Stimulated activated naive CD8-positive, alpha-beta T cell treated with anti-CD3 and anti-CD28 coated beads, Interleukin-15, Interleukin-2, amounts not matched to agents 100 ng/mL and 50 ng/mL, for 24 hours (primary cell): ENCODE measurements at regions not wholly inside any gene's neighbourhood (a gene's known extent, or its start where the extent isn't known, plus 50 kb on each side); places are given as distances from the start of the nearest gene placed in this dataset.

Experiments used
- H3K27ac Mint-ChIP-seq: one replicate; pipeline ENCODE4 v1.8.0; 2021; ENCODE audit warnings: mild to moderate bottlenecking, mixed read lengths
- H3K27me3 Mint-ChIP-seq: one replicate; pipeline ENCODE4 v1.8.0; 2021; ENCODE audit warnings: mixed read lengths
- H3K36me3 Mint-ChIP-seq: one replicate; pipeline ENCODE4 v1.8.0; 2021; ENCODE audit warnings: low read depth, mixed read lengths
- H3K4me1 Mint-ChIP-seq: one replicate; pipeline ENCODE4 v1.8.0; 2021; ENCODE audit warnings: low read depth, mixed read lengths
- H3K4me3 Mint-ChIP-seq: one replicate; pipeline ENCODE4 v1.8.0; 2021; ENCODE audit warnings: mild to moderate bottlenecking, mixed read lengths
- H3K9me3 Mint-ChIP-seq: one replicate; pipeline ENCODE4 v1.8.0; 2021; ENCODE audit warnings: mixed read lengths

DNA sequence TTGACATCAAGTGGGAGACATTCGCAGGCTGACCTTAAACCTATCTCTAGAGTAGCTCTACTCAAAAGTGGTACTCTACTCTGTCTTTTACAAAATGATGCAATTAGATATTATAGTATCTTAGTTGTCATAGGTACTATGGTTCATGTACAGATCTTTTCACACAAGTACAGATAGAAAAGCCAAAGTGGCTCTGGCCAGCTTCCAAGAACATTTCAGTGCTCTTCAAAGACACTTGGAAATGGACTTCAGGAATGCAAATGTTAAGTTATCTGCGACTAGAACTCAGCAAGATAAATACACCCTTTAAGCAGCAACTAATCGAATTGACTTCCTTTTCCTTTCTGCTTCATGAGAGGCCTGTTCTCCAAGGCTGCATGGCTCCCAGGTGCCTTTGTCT, 718.7 kb upstream of the FAM98A start:
- Mint-ChIP-seq H3K9me3 (no peaks in the 10 kb centered on the region), H3K4me1 (no peaks in the 10 kb centered on the region), H3K27me3 (no peaks in the 10 kb centered on the region), H3K27ac (no peak overlapping the region), H3K36me3 (no peaks in the 10 kb centered on the region), H3K4me3 (no peak overlapping the region)

GRCh38 chr2:34316788-34317187, 717.7 kb upstream of the FAM98A start:
- H3K4me3 Mint-ChIP-seq: no peak overlapping the region
- H3K27ac Mint-ChIP-seq: no peak overlapping the region
- no peaks in the 10 kb centered on the region for H3K36me3 Mint-ChIP-seq
- peaks cover 8% of the 10 kb centered on the region for H3K9me3 Mint-ChIP-seq
- no peaks in the 10 kb centered on the region for H3K4me1 Mint-ChIP-seq
- H3K27me3 Mint-ChIP-seq: no peaks in the 10 kb centered on the region

DNA sequence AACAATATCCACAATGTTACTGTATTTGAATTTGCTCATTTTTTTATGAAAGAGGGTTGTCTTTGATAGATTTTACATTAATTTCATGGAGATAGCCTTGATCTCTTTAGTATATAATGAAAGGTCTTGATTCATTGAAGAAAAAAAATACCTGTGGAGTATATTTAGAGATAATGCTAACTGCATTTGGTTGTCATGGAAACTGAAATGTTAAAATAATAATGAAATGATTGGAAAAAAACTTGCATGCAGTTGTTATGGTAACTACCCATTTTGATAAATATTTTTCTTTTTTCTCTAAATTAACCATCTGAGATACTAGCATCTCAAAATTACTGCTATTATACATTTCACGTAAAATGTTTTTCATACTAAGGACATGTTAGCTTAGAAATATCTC, 712.7 kb upstream of the FAM98A start:
- Mint-ChIP-seq H3K9me3 (peaks cover 11% of the 10 kb centered on the region), H3K27me3 (no peaks in the 10 kb centered on the region), H3K27ac (no peak overlapping the region), H3K36me3 (no peaks in the 10 kb centered on the region), H3K4me1 (no peaks in the 10 kb centered on the region), H3K4me3 (no peak overlapping the region)

DNA sequence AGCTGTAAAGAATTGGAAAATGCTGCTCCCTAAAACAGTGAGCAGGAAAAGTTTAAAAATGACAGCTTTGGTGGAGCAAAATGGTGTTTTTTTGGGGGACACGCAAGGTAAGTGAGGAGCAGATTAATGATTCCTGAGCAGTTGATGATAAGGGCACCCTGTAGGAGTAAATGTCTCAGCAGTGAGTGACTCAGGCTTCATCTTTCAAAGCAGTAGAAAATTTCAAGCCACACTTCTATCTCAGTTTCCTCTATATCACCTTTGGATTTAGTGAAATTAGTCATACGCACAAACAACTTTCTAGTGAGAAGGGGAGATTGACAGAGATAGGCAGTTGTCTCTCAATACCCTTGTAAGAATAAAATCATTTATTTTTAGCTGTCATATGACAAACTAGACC, 709.0 kb upstream of the FAM98A start:
- H3K36me3 Mint-ChIP-seq: no peaks in the 10 kb centered on the region
- H3K9me3 Mint-ChIP-seq: peaks cover 14% of the 10 kb centered on the region
- H3K27me3 Mint-ChIP-seq: no peaks in the 10 kb centered on the region
- no peaks in the 10 kb centered on the region for H3K4me1 Mint-ChIP-seq
- H3K27ac Mint-ChIP-seq: no peak overlapping the region
- H3K4me3 Mint-ChIP-seq: no peak overlapping the region

GRCh38 chr2:34307636-34308035, 708.5 kb upstream of the FAM98A start:
- H3K4me3 Mint-ChIP-seq: no peak overlapping the region
- H3K27ac Mint-ChIP-seq: no peak overlapping the region
- H3K27me3 Mint-ChIP-seq: no peaks in the 10 kb centered on the region
- no peaks in the 10 kb centered on the region for H3K4me1 Mint-ChIP-seq
- peaks cover 13% of the 10 kb centered on the region for H3K9me3 Mint-ChIP-seq
- no peaks in the 10 kb centered on the region for H3K36me3 Mint-ChIP-seq

GRCh38 chr2:34306745-34307144, 707.6 kb upstream of the FAM98A start:
- no peaks in the 10 kb centered on the region for H3K4me1 Mint-ChIP-seq

DNA sequence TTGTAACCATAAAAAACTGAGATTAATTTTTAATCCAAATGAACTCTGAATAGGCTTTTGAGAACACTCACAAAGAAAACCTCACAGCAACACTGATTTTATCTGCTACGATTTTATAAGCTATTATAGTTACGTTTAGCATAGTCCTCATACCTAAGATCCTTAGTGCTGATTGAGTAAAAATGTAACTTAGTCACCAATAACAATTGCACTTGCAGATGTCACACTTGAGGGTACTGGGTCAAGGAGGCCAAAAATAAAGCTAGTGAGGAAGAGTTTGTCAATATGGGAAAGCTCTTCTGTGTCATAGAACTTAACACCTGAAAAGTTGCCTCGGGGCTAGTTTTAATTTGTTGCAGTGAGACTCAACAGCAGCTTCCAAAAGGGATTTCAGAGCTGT, 706.5 kb upstream of the FAM98A start:
- Mint-ChIP-seq H3K4me3 (no peak overlapping the region), H3K36me3 (no peaks in the 10 kb centered on the region), H3K27ac (no peak overlapping the region), H3K27me3 (no peaks in the 10 kb centered on the region), H3K9me3 (peaks cover 3% of the 10 kb centered on the region), H3K4me1 (no peaks in the 10 kb centered on the region)

More at GRCh38 chr2:34306745-34307144, 707.6 kb upstream of the FAM98A start:
- Mint-ChIP-seq H3K27me3 (no peaks in the 10 kb centered on the region), H3K27ac (no peak overlapping the region), H3K36me3 (no peaks in the 10 kb centered on the region), H3K4me3 (no peak overlapping the region), H3K9me3 (peaks cover 6% of the 10 kb centered on the region)

DNA sequence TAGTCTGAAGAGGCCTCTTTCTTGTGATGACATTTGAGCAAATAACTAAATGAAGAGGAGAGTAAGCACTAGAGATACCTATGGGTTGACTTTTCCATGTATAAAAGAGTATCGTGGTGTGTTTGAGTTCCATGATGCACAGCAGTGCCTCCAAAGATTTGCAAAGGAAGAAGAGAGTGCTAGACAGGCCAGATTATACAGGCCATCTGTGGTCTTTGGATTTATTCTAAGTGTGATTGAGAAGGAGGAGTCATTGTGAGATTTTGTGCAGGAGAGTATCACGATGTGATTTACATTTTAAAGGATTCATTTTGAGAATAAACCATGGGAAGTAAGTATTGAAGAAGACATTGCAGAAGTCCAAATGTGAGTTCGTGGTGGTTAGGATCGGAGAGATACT, 695.9 kb upstream of the FAM98A start:
- H3K27me3 Mint-ChIP-seq: no peaks in the 10 kb centered on the region
- H3K36me3 Mint-ChIP-seq: no peaks in the 10 kb centered on the region
- H3K9me3 Mint-ChIP-seq: peaks cover 4% of the 10 kb centered on the region
- H3K27ac Mint-ChIP-seq: no peak overlapping the region
- H3K4me3 Mint-ChIP-seq: no peak overlapping the region
- no peaks in the 10 kb centered on the region for H3K4me1 Mint-ChIP-seq

DNA sequence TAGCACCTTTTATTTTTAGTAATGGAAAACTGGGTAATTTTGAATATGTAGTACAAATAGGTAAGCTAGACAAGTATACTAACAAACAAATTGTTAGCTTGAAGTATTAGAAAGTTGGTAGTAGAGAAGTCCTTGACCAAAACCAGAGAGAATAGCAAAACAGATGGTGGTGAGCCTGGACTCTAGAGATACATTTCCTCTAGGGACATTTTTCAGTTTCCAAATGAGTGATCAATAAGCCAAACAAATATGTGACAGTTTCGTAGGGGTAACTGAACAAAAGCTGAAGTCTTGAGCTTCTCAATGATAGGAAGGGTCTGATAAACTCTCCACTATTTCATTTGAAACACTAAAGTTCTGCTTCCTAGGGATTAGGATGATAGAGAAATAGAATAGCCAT, 692.0 kb upstream of the FAM98A start:
- Mint-ChIP-seq H3K27me3 (no peaks in the 10 kb centered on the region), H3K36me3 (no peaks in the 10 kb centered on the region), H3K9me3 (peaks cover 4% of the 10 kb centered on the region), H3K4me1 (no peaks in the 10 kb centered on the region), H3K27ac (no peak overlapping the region), H3K4me3 (no peak overlapping the region)

DNA sequence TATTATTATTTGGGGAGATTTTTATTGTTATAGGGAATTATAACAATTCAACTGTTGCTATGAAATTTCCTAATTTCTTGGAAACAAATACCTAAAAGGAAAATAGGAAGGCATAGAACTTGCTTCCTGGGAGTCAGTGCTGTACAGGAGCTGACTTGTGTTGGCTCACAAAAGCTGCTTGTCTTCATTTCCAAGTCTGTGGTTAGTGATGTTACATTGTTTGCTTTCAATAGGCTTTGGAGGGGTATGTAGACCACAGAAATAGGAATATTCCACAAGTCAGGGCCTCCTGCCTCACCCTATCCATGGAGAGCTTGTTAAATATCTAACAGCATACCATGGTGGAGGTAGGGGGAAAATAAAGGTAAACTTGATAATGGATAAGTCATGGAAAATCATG, 688.9 kb upstream of the FAM98A start:
- Mint-ChIP-seq H3K4me1 (no peaks in the 10 kb centered on the region), H3K27ac (no peak overlapping the region), H3K9me3 (peaks cover 13% of the 10 kb centered on the region), H3K4me3 (no peak overlapping the region), H3K36me3 (no peaks in the 10 kb centered on the region), H3K27me3 (no peaks in the 10 kb centered on the region)

DNA sequence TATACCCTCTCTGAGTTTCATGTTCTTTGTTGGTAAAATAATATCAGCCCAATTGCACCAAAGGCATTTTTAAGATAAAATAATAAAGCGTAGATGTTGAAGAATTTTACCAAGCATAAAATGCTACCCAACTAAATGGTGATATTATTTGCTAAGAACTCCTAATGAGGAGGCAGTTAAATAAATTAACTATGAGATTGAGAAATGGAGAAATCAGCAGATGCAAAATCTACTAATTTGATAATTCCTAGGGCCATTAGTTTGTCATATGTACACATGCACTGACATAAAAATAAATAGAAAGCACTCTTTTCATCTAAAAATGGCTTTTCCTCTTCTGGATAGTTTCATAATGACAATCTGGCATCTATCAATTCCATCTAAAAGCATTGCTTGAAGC, 681.5 kb upstream of the FAM98A start:
- peaks cover 24% of the 10 kb centered on the region for H3K9me3 Mint-ChIP-seq
- H3K36me3 Mint-ChIP-seq: no peaks in the 10 kb centered on the region
- no peaks in the 10 kb centered on the region for H3K27me3 Mint-ChIP-seq
- no peak overlapping the region for H3K4me3 Mint-ChIP-seq
- H3K27ac Mint-ChIP-seq: no peak overlapping the region
- no peaks in the 10 kb centered on the region for H3K4me1 Mint-ChIP-seq

GRCh38 chr2:34266908-34267697, 668.0 kb upstream of the FAM98A start:
- Mint-ChIP-seq H3K4me1 (no peaks in the 10 kb centered on the region), H3K27ac (no peak overlapping the region), H3K4me3 (no peak overlapping the region), H3K36me3 (no peaks in the 10 kb centered on the region), H3K9me3 (peaks cover 10% of the 10 kb centered on the region), H3K27me3 (no peaks in the 10 kb centered on the region)

GRCh38 chr2:34261701-34262100, 662.6 kb upstream of the FAM98A start:
- Mint-ChIP-seq H3K4me1 (no peaks in the 10 kb centered on the region), H3K27me3 (no peaks in the 10 kb centered on the region), H3K36me3 (no peaks in the 10 kb centered on the region), H3K9me3 (peaks cover 7% of the 10 kb centered on the region), H3K27ac (no peak overlapping the region), H3K4me3 (no peak overlapping the region)

DNA sequence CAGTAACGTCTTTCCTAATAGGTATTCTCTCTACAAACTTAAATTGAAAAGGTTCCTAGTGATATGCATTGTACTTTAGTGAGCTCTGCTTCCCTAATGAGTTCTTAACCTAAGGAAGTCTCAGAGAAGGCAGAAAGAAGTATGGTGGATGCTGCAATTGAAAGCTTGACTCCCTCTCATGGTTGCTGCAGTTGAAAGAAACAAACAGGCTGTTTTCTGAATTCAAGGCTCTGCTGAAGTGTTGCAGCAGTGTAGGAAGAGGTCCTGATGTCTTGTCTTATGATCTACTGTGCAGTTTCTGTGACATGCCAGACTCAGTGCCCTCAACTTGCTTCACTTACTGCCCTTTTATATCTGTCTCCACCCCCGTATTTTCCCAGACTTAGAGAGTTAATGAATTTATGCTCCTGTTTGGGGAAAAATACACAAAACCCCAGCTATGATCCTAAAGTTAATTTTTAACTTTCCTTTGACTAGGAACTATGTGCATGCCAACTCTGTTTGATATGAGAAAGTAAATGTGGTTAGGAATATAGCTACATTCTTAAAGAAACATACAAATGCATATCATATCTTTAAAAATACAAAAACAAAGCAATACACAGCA, 655.3 kb upstream of the FAM98A start:
- H3K27me3 Mint-ChIP-seq: no peaks in the 10 kb centered on the region

DNA sequence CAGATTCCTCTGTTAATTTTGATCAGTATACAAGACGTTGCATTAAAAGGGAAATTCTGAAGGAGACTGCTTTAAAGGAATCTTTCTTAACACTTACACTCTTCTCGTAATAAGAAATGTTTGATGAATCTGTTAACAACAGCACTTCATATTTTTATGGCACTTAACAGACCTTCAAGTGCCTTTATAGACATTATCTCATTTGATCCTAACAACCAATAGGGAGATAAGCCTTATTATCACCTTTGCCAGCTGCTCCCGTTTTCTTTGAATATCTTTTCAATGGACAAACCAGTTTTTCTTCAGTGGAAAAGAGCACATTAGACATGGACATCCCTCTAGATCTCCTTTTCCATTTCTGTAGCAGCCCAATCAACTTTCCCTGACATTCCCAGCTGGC, 653.0 kb upstream of the FAM98A start:
- no peak overlapping the region for H3K4me3 Mint-ChIP-seq
- H3K36me3 Mint-ChIP-seq: no peaks in the 10 kb centered on the region
- no peaks in the 10 kb centered on the region for H3K9me3 Mint-ChIP-seq
- no peaks in the 10 kb centered on the region for H3K27me3 Mint-ChIP-seq
- no peaks in the 10 kb centered on the region for H3K4me1 Mint-ChIP-seq
- H3K27ac Mint-ChIP-seq: no peak overlapping the region

More for the DNA sequence above, 655.3 kb upstream of the FAM98A start:
- Mint-ChIP-seq H3K27ac (no peak overlapping the region), H3K4me1 (no peaks in the 10 kb centered on the region), H3K36me3 (no peaks in the 10 kb centered on the region), H3K9me3 (no peaks in the 10 kb centered on the region), H3K4me3 (no peak overlapping the region)

DNA sequence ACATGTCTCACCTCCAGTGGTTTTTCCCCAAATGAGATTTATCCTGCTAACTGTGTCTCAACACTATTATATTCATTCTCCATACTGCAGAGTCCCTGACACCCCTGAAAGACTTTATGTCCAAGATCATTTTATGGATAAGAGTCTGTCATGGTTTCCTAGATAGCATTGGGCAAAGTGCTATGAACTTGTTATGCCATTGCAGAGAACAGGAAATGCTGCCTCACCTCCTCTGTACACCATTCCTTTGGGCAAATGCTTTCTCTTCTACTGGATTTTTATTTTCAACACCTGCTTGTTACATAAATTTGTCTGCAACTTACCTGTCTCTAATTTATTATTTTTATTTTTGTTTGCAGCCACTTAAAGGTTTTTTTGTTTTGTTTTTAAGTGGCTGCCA, 652.5 kb upstream of the FAM98A start:
- Mint-ChIP-seq H3K9me3 (no peaks in the 10 kb centered on the region), H3K27me3 (no peaks in the 10 kb centered on the region), H3K36me3 (no peaks in the 10 kb centered on the region), H3K4me3 (no peak overlapping the region), H3K4me1 (no peaks in the 10 kb centered on the region), H3K27ac (no peak overlapping the region)
